ENCODE measurements at regions not wholly inside any gene's neighbourhood (a gene's known extent, or its start where the extent isn't known, plus 50 kb on each side); places are given as distances from the start of the nearest gene placed in this dataset.

- no peak for DNase-seq (ENCODE audit: low spot score)
Measured at GRCh38 chr22:48258811-48259210, 1496.4 kb downstream of the TBC1D22A start.

DNA sequence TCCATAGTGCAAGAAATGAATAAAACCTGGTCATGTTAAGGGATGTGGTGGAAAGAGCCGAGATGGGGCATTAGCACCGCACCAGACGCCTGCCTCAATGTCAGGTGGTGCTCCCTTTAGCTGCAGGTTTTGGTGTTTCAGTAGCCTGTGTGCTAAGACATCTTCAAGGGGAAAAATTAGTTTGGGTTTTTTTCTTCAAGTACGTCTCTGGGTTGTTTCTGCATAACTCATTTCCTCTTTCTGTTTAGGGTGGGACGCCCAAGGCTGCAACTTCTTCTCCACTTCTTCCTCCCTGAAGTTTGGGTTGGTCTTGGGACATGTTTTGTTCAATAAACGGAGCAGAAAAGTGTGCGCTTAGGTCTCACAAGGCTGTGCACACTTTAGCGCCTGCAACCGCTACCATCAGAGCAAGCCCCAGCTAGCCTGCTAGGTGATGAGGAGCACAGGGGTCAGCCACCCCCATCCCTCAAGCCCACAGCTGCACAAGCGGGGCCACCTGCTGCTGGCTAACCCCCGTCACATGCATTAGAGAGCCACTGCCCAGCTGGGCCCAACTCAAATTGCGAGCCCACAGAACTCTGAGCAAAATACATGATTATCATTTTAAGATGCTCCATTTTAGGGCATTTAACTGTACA is 1495.7 kb downstream of the TBC1D22A start:
- no peak for DNase-seq (ENCODE audit: low spot score)

DNA sequence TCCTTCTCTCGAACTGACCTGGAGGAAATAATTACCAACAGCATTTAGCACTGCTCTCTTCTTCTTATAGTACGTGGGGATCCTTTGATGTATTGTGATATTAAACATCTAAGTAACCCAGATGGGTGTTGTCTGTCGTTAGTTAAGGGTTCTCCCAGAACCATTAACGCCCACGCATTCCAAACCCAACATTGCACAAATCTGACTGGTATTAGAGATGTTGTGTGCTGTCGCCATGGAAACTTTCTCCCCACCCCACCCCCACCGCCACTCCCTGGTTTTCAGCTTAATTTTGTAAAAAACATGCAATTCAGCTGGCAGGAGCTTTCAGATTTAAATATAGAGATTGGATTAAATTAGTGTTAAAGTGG is 1495.2 kb downstream of the TBC1D22A start:
- no peak for DNase-seq (ENCODE audit: low spot score)

GRCh38 chr22:48256776-48257684 is 1494.6 kb downstream of the TBC1D22A start:
- DNase-seq (ENCODE audit: low spot score), result no peak

GRCh38 chr22:48256041-48256739 is 1493.7 kb downstream of the TBC1D22A start:
- DNase-seq (ENCODE audit: low spot score), result no peak

DNA sequence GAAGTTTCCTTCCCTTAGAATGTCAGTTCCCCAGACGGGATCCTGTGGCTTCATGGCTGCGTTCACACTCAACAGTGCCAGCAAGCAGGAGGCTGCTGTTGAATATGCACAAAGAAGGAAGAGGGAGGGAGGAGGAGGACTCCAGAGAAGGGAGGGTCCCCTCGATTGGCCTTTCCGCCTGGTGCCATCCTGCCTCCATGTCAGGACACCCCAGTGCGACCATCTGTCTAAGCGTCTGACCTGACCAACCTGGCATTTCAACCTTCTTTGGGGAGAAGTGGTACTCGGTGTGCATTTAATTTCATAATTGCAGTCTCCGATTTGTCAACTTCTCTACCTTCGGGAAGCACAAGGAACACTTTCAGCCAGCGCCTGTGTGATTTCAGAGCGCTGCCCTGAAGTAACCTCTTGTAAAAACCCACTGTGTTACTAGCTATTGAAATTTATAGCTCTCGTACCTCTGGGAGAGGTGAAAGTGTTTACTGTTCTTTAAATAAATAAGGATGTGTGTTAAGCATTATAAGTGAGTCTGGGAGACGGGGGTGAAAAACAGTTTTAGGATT is 1491.9 kb downstream of the TBC1D22A start:
- DNase-seq (ENCODE audit: low spot score), result no peak

DNA sequence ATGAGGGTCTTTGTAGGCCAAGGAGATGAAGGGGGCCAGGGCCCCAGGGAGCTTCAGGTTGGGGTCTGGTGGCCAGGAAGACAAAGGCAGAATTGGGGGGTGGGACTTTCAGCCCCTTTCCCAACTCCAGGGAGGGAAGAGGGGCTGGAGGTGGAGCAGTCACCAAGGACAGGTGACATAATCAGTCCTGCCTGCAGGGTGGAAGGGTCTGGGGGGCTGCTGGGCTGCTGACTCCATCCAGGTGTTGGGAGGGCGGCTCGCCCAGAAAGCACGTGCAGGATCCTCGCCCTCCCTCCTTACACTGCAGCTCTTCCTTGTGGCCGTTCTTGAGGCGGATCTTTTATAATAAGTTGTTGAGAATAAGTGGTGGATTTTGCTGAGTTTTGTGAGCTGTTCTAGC is 1491.1 kb downstream of the TBC1D22A start:
- DNase-seq (ENCODE audit: low spot score), result no peak

DNA sequence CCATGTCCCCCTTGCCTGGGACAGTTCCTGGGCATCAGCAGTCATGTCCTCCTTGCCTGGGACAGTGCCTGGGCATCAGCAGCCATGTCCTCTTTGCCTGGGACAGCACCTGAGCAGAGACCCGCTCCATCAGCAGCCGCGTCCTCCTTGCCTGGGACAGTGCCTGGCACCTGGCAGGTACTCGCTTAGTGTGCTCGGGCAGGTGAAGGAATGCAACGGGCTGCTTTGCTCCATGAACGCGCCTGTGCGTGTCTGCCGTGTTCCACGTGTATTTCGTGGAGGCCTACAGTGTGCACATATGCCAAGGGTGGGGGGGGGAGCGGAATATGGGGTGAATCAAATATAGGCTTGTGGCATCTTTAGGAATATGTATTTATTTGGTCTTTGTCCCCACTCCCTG is 1490.7 kb downstream of the TBC1D22A start:
- DNase-seq (ENCODE audit: low spot score), result no peak

DNA sequence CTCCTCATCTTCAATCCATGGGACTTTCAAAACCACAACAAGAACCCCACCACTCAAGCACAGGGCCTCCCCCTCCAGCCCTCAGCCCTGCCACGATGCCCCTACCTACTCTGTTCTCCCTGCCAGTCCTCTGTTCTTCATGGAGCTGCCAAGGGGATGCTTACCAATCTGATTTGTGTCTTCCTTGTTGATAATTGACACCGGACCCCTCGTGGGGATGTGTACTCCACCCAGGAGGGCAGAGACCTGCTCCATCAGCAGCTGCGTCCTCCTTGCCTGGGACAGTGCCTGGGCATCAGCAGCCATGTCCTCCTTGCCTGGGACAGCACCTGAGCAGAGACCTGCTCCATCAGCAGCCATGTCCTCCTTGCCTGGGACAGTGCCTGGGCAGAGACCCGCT is 1489.2 kb downstream of the TBC1D22A start:
- no peak for DNase-seq (ENCODE audit: low spot score)

GRCh38 chr22:48250937-48251530 is 1488.6 kb downstream of the TBC1D22A start:
- no peak for DNase-seq (ENCODE audit: low spot score)

DNA sequence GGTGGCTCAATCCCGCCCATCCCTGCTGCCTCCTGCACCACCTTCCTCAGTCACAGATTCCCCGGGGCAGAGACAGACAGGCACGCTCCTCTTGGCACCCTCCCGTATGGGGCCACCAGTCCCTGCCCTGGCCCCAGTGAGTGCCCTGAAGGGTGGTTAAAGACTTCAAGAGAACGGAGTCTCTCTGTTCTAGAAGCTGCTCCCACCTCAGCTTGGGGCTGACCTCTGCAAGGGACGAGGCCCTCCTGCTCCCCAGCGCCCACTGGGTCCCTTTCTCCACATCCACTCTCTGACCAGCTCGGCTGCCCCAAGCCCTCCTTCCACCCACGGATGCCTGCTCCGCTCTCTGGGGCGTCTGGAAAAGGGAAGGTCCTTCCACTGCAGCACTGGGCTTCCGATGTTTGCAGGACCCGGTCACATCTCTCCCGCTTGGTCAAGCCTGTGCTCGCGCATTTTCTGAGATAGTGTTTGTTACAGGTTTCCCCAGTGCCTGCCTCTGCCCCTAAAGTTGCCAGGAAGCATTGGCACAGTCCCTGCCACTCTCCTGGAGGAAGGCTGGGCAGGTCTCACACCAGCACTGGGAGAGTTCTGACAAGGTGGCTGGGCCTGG is 1487.9 kb downstream of the TBC1D22A start:
- DNase-seq (ENCODE audit: low spot score), result no peak

GRCh38 chr22:48249713-48250268 is 1487.3 kb downstream of the TBC1D22A start:
- no peak for DNase-seq (ENCODE audit: low spot score)

DNA sequence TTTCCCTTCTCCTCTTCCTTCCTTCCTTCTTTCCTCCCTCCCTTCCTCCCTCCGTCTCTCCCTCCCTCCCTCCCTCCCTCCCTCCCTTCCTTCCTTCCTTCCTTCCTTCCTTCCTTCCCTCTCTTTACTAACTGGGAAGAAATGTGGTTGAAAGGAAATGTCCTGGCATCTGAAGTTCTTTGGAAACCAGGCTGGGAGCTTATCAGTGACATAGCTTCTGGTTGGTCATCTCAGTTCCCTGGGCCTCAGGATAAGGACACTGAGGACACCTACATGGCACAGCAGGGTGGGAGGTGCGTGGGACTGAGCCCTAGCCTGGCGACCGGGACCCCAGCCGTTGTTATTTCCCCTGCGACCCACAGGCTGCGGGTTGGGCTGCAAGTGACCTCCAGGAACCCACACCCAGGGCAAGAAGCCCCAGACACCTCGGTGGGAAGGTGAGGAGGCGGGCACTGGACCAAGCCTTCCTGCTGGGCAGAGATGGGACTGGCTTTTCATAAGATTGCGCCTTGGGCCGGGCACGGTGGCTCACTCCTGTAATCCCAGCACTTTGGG is 1486.5 kb downstream of the TBC1D22A start:
- no peak for DNase-seq (ENCODE audit: low spot score)

GRCh38 chr22:48247829-48248228 is 1485.4 kb downstream of the TBC1D22A start:
- no peak for DNase-seq (ENCODE audit: low spot score)

GRCh38 chr22:48245196-48245485 is 1482.7 kb downstream of the TBC1D22A start:
- DNase-seq (ENCODE audit: low spot score), result no peak

DNA sequence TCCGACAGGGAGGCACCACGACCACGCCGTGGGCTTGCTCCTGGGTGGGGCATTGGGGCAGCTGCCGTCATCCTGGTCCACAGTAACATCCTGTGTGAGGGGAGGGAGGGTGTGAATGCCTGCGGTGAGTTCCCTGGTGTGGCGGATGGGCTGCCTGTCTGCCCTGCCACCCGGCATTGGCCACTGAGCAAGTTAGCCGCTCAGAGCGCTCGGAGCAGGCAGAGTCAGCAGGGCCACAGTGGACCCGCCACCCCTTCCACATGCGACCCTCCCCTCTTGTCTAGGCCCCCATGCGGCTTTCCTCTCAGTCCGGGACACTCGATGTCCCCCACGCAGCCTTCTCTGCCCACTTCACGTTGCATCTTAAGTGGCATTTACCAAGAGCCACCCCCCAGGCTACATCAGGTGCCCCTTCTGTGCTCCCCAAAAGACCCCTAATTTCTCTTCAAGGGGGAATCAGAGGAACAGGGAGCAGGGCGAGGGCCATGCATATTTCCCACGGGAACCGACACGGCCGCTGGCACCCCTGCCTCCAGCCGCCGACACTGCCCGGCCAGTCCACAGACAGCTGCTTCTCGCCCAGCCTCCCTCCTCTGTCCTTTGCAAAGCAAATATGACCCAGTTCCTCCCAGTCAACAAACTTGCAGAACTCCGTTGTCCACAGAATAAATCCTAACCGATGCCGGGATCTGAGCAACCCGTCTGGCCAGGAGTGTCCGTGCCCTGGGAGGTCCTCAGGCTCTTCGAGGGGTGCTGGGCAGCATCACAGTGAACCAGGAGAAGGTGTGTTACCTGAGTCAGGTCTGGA is 1482.1 kb downstream of the TBC1D22A start:
- DNase-seq (ENCODE audit: low spot score), result peak; percentile 25

GRCh38 chr22:48242461-48242864 is 1480.0 kb downstream of the TBC1D22A start:
- peak; percentile 25 for DNase-seq (ENCODE audit: low spot score)

GRCh38 chr22:48241658-48242057 is 1479.2 kb downstream of the TBC1D22A start:
- peak; percentile 38 for DNase-seq (ENCODE audit: low spot score)

DNA sequence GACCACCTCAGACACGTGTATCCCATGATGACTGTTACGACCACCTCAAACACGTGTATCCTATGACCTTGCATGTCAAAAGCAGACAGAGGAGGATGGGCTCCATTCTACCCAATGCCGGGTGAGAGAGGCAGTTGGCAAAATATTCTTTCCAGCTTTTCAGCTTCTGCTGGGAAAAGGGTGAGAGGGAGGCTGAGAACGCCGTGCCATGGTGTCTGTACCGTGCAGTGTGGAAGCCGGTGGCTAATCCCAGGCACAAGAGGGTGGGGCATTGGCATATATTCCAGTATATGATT is 1478.4 kb downstream of the TBC1D22A start:
- DNase-seq (ENCODE audit: low spot score), result no peak

DNA sequence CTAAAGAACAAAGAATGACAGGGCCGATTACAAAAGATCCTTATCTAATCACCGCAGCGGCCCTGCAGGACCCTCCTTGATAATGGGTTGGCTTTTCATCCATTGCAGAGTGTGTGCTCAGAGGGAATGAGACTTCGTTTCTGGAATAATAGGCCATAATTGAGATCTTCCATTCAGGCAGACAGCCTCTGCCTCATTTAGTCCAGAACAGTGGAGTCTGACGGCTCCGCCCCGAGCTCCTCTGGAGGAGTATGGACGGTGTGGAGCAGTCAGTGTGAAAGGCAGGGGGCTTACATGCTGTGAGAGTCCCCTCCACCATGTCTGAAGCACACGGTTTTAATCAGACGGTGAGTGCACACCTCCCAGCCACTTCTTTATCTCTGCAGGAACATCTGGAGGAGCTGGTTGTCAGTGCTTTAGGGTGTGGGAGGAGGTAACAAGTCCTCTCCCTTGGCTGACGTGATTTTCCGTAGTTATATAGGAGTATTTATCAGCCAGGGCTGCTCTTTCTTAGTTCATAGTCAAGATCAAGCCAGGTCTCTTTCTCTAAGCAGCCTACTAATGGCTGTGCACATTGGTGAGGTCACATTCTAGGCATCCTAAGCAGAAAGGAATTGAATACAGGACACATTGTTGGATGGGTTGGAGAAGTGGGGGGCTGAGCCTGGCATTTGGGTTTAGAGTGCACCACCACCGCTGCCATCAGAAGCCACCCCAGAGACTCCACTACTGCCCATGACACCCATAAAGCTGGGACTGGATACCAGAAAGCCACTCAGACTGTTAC is 1477.9 kb downstream of the TBC1D22A start:
- DNase-seq (ENCODE audit: low spot score), result peak; percentile 61
